VCaP (cell line): ENCODE measurements at regions not wholly inside any gene's neighbourhood (a gene's known extent, or its start where the extent isn't known, plus 50 kb on each side); places are given as distances from the start of the nearest gene placed in this dataset.

ENCODE experiments used
- H3K27ac ChIP-seq: fragments of 450-650 bp; 2 replicates; pipeline ENCODE4 v1.5.1; 2017
- CTCF ChIP-seq: fragments of 450-650 bp; conservative IDR thresholded peaks from 2 replicates; pipeline ENCODE4 v1.5.1; 2017; ENCODE audit warnings: mild to moderate bottlenecking, moderate library complexity

DNA sequence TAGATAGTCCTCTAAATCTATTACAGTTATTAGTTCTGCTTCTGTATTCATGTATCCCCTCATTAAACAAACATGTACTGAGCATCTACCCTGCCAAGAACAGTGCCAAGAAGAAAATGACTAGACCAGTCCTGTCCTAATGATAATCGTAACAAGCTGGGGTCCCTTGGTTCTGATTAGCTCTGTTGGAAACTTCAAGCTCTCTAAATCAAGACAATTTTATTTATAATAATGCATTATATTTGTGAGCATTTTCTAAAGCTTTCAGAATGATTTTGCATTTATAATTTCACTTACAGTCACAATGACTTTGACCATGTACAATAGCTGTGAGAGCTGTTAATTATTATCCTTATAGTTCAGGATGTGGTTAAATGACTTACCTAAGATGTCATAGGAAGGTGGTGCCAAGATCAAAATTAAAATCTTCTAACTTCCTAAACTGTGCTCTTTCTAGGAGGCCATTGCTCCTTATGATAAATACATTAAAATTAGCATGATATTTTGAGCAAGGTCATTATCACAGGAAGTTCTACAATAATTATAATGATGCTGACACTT is 336.5 kb upstream of the SLC39A10 start:
- peak overlapping the region; percentile 74 for H3K27ac ChIP-seq
- no peak for TF ChIP-seq CTCF

DNA sequence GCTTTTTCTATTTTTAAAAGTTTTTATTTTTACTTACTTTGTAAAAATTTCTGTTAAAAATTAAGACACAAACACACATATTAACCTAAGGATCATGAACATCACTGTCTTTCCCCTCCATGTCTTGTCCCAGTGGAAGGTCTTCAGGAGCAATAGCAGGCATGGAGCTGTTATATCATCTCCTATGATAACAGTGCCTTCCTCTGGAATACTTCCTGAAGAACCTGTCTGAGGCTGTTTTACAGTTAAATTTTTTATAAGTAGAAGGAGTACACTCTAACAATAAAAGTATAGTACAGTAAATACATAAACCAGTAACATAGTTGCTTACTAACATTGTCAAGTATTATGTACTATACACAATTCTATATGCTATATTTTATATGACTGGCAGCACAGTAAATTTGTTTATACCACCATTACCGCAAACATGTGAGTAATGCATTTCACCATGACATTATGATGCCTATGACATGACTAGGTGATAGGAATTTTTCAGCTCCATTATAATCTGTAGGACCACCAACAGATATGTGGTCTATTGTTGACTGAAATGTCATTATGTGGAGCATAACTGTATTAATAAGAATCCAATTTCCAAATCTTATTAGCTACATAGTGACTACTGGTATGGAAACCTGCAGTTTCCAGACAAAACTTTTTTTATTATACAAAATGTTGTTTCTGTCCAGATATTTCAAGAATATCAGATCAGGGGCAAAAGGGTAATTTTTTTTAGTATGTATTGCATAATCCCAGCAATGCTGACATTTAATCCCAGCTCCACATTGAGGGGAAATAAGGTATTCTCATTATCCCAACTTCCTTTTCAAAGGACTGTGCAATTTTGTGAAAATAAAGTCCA is 337.2 kb upstream of the SLC39A10 start:
- TF ChIP-seq CTCF = no peak
- H3K27ac ChIP-seq = peak overlapping the region; percentile 74

DNA sequence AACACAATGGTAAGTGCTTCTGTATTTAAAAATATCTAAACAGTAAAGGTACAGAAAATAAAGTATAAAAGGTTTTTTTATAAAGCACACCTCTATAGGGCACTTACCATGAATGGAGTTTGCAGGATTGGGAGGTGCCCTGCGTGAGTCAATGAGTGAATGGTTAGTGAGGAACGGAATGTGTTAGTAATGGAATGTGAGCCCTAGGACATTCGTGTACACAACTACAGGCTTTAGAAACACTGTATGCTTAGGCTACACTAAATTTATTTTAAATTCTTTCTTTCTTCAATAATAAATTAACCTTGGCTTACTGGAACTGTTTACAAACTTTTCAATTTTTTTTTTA is 337.9 kb upstream of the SLC39A10 start:
- TF ChIP-seq CTCF = no peak
- peak overlapping the region; percentile 74 for H3K27ac ChIP-seq

DNA sequence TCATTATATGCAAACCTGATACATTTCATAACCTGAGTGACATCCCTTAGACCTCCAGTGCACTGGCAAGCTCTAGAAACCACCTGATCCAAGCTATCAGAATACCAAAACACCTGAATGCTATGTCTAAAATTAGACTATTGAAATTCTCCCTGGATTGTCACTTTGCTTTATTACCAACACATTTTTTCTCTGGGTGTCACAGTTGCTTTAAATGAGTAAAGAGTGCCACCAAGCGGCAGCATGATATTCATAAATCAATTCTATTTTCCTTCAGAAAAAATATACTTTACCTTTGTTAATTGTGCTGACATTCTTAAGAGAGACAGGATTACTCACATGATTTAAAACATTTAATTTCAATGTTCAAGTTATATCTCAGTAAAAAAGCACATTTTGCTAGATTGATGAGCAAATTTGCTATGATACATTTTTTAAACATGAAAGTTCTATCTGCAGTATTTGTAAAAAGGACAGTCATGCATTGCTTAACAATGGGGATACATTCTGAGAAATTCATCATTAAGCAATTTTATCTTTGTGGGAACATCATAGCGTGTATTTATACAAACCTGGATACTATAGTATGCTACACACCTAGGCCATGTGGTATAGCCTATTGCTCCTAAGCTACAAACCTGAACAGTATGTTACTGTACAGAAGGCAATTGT is 338.4 kb upstream of the SLC39A10 start:
- H3K27ac ChIP-seq = peak overlapping the region; percentile 74

GRCh38 chr2:195317550-195317949 is 339.5 kb upstream of the SLC39A10 start:
- peak overlapping the region; percentile 74 for H3K27ac ChIP-seq
- TF ChIP-seq CTCF = no peak

More for the DNA sequence above, 338.4 kb upstream of the SLC39A10 start:
- peak; percentile 68 for TF ChIP-seq CTCF

GRCh38 chr2:195316486-195316885 is 340.5 kb upstream of the SLC39A10 start:
- peak overlapping the region; percentile 74; the same call in 1 of the 2 replicates for H3K27ac ChIP-seq
- no peak for TF ChIP-seq CTCF

DNA sequence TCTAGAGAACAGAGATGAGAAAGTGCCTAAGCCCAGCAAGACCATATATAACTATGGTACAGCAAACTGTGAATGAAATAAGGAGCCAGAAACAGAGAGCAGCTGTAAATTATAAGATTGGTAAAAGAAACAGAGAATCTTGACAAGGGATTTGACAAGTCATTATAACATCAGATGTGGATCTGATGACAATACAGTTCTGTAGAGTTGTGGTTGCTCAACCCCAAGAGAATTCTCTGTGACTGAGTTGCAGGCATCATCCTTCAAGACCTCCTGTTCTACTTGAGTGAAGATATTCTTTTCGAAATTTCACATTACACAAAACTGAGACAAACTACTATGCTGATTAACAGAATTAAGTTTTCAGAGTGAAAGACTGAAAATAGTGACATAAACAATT is 343.1 kb upstream of the SLC39A10 start:
- TF ChIP-seq CTCF = no peak
- H3K27ac ChIP-seq = no peak overlapping the region
